Adrenal gland (tissue), 5 donors: ENCODE measurements at regions not wholly inside any gene's neighbourhood (a gene's known extent, or its start where the extent isn't known, plus 50 kb on each side); places are given as distances from the start of the nearest gene placed in this dataset.

Source experiments
- CTCF ChIP-seq, 6 experiments: fragments of 450-650 bp in 4 of 6; fragments of 200-600 bp in 2 of 6; sonication (generic) in 1 of 6; IDR thresholded peaks; 1 replicate in 5 of 6; 2 replicates in 1 of 6; pipeline versions ENCODE4 v1.5.1 to v1.8.0; 2016 to 2021; ENCODE audit warnings: antibody characterized with exemption in 6 of 6, mild to moderate bottlenecking in 2 of 6, moderate library complexity in 1 of 6
- POLR2A ChIP-seq, 2 donors: fragments of 450-650 bp; IDR thresholded peaks; one replicate each; pipeline ENCODE4 v1.6.1; 2017; ENCODE audit warnings: antibody characterized with exemption in 2 of 2, mild to moderate bottlenecking in 2 of 2, moderate library complexity in 1 of 2
- donor health status: DM: no; HTN: no; CAD: no.

- TF ChIP-seq CTCF (IDR thresholded peaks at IDR 0.05): no peak
- no peak for TF ChIP-seq POLR2A (IDR thresholded peaks at IDR 0.05)
These were observed 80.8 kb upstream of the PROK2 start for GRCh38 chr3:71865727-71866126.
